GM12864 (cell line): ENCODE measurements at regions not wholly inside any gene's neighbourhood (a gene's known extent, or its start where the extent isn't known, plus 50 kb on each side); places are given as distances from the start of the nearest gene placed in this dataset.

Experiments
- DNase-seq: peaks from one replicate; pipeline ENCODE4 v3.0.0-alpha.2; 2011; ENCODE audit warnings: low read depth
- H3K4me3 ChIP-seq: 2 replicates; pipeline ENCODE4 v1.5.1; 2011; ENCODE audit warnings: mild to moderate bottlenecking, low read depth, low read length, control low read depth
- TF ChIP-seq, protein P1 (sequence below): IDR thresholded peaks from 2 replicates; pipeline ENCODE4 v1.5.1; 2011; ENCODE audit warnings: low read depth, mild to moderate bottlenecking, moderate library complexity, low read length, control low read depth, inconsistent platforms; ENCODE audit errors: missing control alignments

GRCh38 chr6:156645097-156645496, 132.1 kb upstream of the ARID1B start:
- TF ChIP-seq, protein P1, sequence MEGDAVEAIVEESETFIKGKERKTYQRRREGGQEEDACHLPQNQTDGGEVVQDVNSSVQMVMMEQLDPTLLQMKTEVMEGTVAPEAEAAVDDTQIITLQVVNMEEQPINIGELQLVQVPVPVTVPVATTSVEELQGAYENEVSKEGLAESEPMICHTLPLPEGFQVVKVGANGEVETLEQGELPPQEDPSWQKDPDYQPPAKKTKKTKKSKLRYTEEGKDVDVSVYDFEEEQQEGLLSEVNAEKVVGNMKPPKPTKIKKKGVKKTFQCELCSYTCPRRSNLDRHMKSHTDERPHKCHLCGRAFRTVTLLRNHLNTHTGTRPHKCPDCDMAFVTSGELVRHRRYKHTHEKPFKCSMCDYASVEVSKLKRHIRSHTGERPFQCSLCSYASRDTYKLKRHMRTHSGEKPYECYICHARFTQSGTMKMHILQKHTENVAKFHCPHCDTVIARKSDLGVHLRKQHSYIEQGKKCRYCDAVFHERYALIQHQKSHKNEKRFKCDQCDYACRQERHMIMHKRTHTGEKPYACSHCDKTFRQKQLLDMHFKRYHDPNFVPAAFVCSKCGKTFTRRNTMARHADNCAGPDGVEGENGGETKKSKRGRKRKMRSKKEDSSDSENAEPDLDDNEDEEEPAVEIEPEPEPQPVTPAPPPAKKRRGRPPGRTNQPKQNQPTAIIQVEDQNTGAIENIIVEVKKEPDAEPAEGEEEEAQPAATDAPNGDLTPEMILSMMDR: no peak
- no peak overlapping the region for H3K4me3 ChIP-seq
- DNase-seq: no peak

DNA sequence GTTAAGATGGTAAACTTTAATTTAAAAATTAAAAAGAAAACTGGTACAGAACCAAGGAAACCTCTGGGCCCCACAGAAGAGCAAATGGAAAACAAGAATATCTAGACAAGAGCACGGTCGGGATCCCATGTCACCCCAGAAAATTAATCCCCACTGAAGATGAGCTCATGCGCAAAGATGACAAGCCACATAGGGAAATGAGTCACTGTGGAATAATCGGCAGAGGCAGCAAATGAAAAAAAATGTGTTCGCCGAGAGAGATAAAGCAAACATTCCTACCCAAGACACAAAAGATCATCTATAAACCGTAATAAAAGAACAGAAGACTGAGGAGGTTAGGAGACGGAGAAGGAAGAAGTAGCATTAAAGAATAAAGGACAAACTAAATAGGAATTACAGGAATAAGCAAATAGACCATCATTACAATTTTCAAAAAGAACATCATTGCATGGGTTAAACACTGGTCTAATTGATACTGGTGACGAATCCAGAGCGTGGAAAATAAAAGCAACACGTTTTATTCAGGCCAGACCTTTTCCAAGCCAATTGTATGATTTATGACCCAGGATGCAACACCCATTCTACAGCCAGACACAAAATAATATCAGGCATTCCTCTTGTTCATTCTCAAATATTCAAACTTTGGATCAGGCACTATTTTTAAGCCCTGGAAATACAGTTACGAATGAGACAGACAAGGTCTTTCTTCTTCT, 138.0 kb upstream of the ARID1B start:
- DNase-seq: no peak
- TF ChIP-seq, protein P1: no peak
- H3K4me3 ChIP-seq: no peak overlapping the region

- no peak for DNase-seq
- no peak overlapping the region for H3K4me3 ChIP-seq
- TF ChIP-seq, protein P1: no peak
Measured at GRCh38 chr6:156638581-156638980, 138.6 kb upstream of the ARID1B start.

GRCh38 chr6:156634951-156635371, 142.2 kb upstream of the ARID1B start:
- DNase-seq: no peak
- H3K4me3 ChIP-seq: no peak overlapping the region
- TF ChIP-seq, protein P1: no peak

- no peak for DNase-seq
- no peak overlapping the region for H3K4me3 ChIP-seq
- TF ChIP-seq, protein P1: no peak
Measured at GRCh38 chr6:156634048-156634447, 143.1 kb upstream of the ARID1B start.

- H3K4me3 ChIP-seq: no peak overlapping the region
- DNase-seq: no peak
- TF ChIP-seq, protein P1: no peak
Measured at GRCh38 chr6:156633291-156633690, 143.9 kb upstream of the ARID1B start.
